Suprapubic skin (tissue), 4 donors: ENCODE measurements at regions not wholly inside any gene's neighbourhood (a gene's known extent, or its start where the extent isn't known, plus 50 kb on each side); places are given as distances from the start of the nearest gene placed in this dataset.
"Not testable (repeated sequence)": the region's sequence is repeated elsewhere in the genome, so short reads cannot be mapped to it uniquely, and the experiment has no call there.

Source experiments
- DNase-seq, 2 donors: peaks; one replicate each; pipeline ENCODE4 v3.0.0-alpha.2; 2019; ENCODE audit warnings: low spot score in 2 of 2
- H3K27ac ChIP-seq: fragments of 200-600 bp; sonication (generic); one replicate; pipeline ENCODE4 v1.5.1; 2019
- H3K27me3 ChIP-seq: fragments of 200-600 bp; sonication (generic); one replicate; pipeline ENCODE4 v1.5.1; 2019
- H3K36me3 ChIP-seq: fragments of 200-600 bp; sonication (generic); one replicate; pipeline ENCODE4 v1.5.1; 2019
- H3K4me1 ChIP-seq: fragments of 200-600 bp; sonication (generic); one replicate; pipeline ENCODE4 v1.5.1; 2019
- H3K4me3 ChIP-seq: fragments of 200-600 bp; sonication (generic); one replicate; pipeline ENCODE4 v1.5.1; 2019; ENCODE audit warnings: mild to moderate bottlenecking
- H3K9me3 ChIP-seq: fragments of 200-600 bp; sonication (generic); one replicate; pipeline ENCODE4 v1.5.1; 2019
- POLR2AphosphoS5 ChIP-seq, 3 donors: sonication (generic); formaldehyde crosslinking; IDR thresholded peaks; one replicate each; pipeline ENCODE4 v1.6.1; 2017; ENCODE audit warnings: antibody characterized with exemption in 3 of 3
- WGBS: methylation state at CpG from one replicate; pipeline ENCODE4 v1.1.5; 2018; 5-methylcytosine and 5-hydroxymethylcytosine counted together

- whole genome bisulfite sequencing = 64% methylated on average over 1 of the region's 2 CpGs
- H3K9me3 ChIP-seq, H3K4me3 ChIP-seq, H3K36me3 ChIP-seq, H3K27ac ChIP-seq, H3K4me1 ChIP-seq, DNase-seq: not testable (repeated sequence)
- peaks cover 15% of the 10 kb centered on the region for H3K27me3 ChIP-seq
These were observed 1658.4 kb downstream of the SPATA31A7 start for GRCh38 chr9:62848258-62848657.

GRCh38 chr9:62849991-62850390 is 1660.2 kb downstream of the SPATA31A7 start:
- H3K36me3 ChIP-seq, H3K4me3 ChIP-seq, H3K4me1 ChIP-seq, H3K27me3 ChIP-seq, H3K9me3 ChIP-seq, H3K27ac ChIP-seq, DNase-seq: not testable (repeated sequence)
- WGBS = 87% methylated on average over 17 of the region's 17 CpGs

GRCh38 chr9:62857280-62857679 is 1667.4 kb downstream of the SPATA31A7 start:
- not testable (repeated sequence) for H3K27me3 ChIP-seq, H3K27ac ChIP-seq, H3K4me1 ChIP-seq, H3K9me3 ChIP-seq, H3K36me3 ChIP-seq, H3K4me3 ChIP-seq, DNase-seq
- 83% methylated on average over 9 of the region's 12 CpGs for WGBS

GRCh38 chr9:62858240-62858639 is 1668.4 kb downstream of the SPATA31A7 start:
- WGBS = 81% methylated on average over 1 of the region's 1 CpG
- not testable (repeated sequence) for H3K27me3 ChIP-seq, H3K9me3 ChIP-seq

GRCh38 chr9:62860939-62861860 is 1671.4 kb downstream of the SPATA31A7 start:
- H3K4me3 ChIP-seq, H3K27ac ChIP-seq, H3K36me3 ChIP-seq, DNase-seq, H3K9me3 ChIP-seq: not testable (repeated sequence)
- WGBS = 88% methylated on average over 11 of the region's 11 CpGs
- Histone ChIP-seq H3K4me1 (peaks cover 23% of the 10 kb centered on the region), H3K27me3 (peaks cover 10% of the 10 kb centered on the region)

More at GRCh38 chr9:62858240-62858639, 1668.4 kb downstream of the SPATA31A7 start:
- not testable (repeated sequence) for H3K36me3 ChIP-seq, DNase-seq, H3K4me1 ChIP-seq, H3K4me3 ChIP-seq, H3K27ac ChIP-seq

- WGBS = 91% methylated on average over 2 of the region's 2 CpGs
- H3K4me3 ChIP-seq, H3K27ac ChIP-seq, DNase-seq, H3K9me3 ChIP-seq, H3K36me3 ChIP-seq: not testable (repeated sequence)
- H3K4me1 ChIP-seq = peaks cover 23% of the 10 kb centered on the region
- H3K27me3 ChIP-seq = peaks cover 10% of the 10 kb centered on the region
These were observed 1672.3 kb downstream of the SPATA31A7 start for GRCh38 chr9:62862180-62862579.

GRCh38 chr9:62863319-62863718 is 1673.5 kb downstream of the SPATA31A7 start:
- Histone ChIP-seq H3K27me3 (peaks cover 10% of the 10 kb centered on the region), H3K4me1 (peaks cover 23% of the 10 kb centered on the region)
- H3K9me3 ChIP-seq, H3K27ac ChIP-seq, H3K4me3 ChIP-seq, H3K36me3 ChIP-seq: not testable (repeated sequence)
- WGBS = 16% methylated on average over 4 of the region's 4 CpGs
- peak in 1 of 2 donors; percentile 75 for DNase-seq
- TF ChIP-seq POLR2AphosphoS5 (IDR thresholded peaks at IDR 0.05) = peak in 1 of 3 donors; percentile 24

GRCh38 chr9:62863867-62864266 is 1674.0 kb downstream of the SPATA31A7 start:
- H3K36me3 ChIP-seq, H3K9me3 ChIP-seq, DNase-seq, H3K4me3 ChIP-seq: not testable (repeated sequence)
- Histone ChIP-seq H3K27me3 (peaks cover 10% of the 10 kb centered on the region), H3K4me1 (peaks cover 23% of the 10 kb centered on the region), H3K27ac (peak overlapping the region; percentile 62)
- WGBS = 73% methylated on average over 8 of the region's 8 CpGs

GRCh38 chr9:62864481-62865469 is 1674.9 kb downstream of the SPATA31A7 start:
- DNase-seq = peak; percentile 80 to 90
- H3K27ac ChIP-seq = peak overlapping the region; percentile 62
- peaks cover 10% of the 10 kb centered on the region for H3K27me3 ChIP-seq
- not testable (repeated sequence) for H3K9me3 ChIP-seq, H3K36me3 ChIP-seq
- WGBS = 13% methylated on average over 28 of the region's 28 CpGs
- peaks cover 23% of the 10 kb centered on the region for H3K4me1 ChIP-seq
- peak overlapping the region; percentile 37 for H3K4me3 ChIP-seq

- not testable (repeated sequence) for H3K36me3 ChIP-seq, DNase-seq, H3K27ac ChIP-seq, H3K4me3 ChIP-seq, H3K9me3 ChIP-seq
- Histone ChIP-seq H3K27me3 (peaks cover 10% of the 10 kb centered on the region), H3K4me1 (peaks cover 12% of the 10 kb centered on the region)
- 90% methylated on average over 3 of the region's 4 CpGs for WGBS
These were observed 1679.2 kb downstream of the SPATA31A7 start for GRCh38 chr9:62869061-62869460.

- H3K9me3 ChIP-seq, H3K4me3 ChIP-seq: not testable (repeated sequence)
- 53% methylated on average over 1 of the region's 1 CpG for WGBS
These were observed 1681.9 kb downstream of the SPATA31A7 start for GRCh38 chr9:62871765-62872164.

GRCh38 chr9:62874213-62874612 is 1684.4 kb downstream of the SPATA31A7 start:
- not testable (repeated sequence) for H3K27ac ChIP-seq, DNase-seq, H3K36me3 ChIP-seq, H3K4me1 ChIP-seq, H3K9me3 ChIP-seq, H3K27me3 ChIP-seq, H3K4me3 ChIP-seq
- WGBS = 67% methylated on average over 10 of the region's 10 CpGs

More at GRCh38 chr9:62871765-62872164, 1681.9 kb downstream of the SPATA31A7 start:
- H3K27me3 ChIP-seq, H3K4me1 ChIP-seq, H3K27ac ChIP-seq, H3K36me3 ChIP-seq, DNase-seq: not testable (repeated sequence)

GRCh38 chr9:62874745-62875599 is 1685.1 kb downstream of the SPATA31A7 start:
- WGBS = 75% methylated on average over 4 of the region's 4 CpGs
- not testable (repeated sequence) for H3K27ac ChIP-seq, H3K27me3 ChIP-seq, H3K4me3 ChIP-seq, H3K36me3 ChIP-seq, DNase-seq, H3K9me3 ChIP-seq, H3K4me1 ChIP-seq
